ENCODE measurements at regions not wholly inside any gene's neighbourhood (a gene's known extent, or its start where the extent isn't known, plus 50 kb on each side); places are given as distances from the start of the nearest gene placed in this dataset.

DNA sequence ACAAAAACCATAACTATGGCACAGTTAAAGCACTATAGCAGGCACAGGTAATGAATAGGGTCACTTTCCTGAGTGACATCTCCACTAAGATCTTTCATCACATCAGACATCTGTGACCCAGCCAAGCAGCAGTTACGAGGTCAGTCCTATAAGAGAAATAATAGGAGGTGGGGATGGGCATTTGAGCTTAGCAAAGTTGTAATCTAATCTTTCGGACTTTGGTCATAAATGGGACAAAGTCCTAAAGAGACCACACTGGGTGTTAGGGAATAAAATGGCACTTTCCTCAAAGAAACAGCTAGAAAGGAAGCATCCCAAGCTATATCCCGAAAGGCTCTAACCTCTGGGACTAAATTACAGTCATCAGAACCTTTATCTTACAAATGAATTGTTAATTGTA lies 432.2 kb downstream of the PIK3R1 start:
- in situ Hi-C loops (cut with HindIII; ENCODE audit: low sequenced_read_pairs): no loop called here

DNA sequence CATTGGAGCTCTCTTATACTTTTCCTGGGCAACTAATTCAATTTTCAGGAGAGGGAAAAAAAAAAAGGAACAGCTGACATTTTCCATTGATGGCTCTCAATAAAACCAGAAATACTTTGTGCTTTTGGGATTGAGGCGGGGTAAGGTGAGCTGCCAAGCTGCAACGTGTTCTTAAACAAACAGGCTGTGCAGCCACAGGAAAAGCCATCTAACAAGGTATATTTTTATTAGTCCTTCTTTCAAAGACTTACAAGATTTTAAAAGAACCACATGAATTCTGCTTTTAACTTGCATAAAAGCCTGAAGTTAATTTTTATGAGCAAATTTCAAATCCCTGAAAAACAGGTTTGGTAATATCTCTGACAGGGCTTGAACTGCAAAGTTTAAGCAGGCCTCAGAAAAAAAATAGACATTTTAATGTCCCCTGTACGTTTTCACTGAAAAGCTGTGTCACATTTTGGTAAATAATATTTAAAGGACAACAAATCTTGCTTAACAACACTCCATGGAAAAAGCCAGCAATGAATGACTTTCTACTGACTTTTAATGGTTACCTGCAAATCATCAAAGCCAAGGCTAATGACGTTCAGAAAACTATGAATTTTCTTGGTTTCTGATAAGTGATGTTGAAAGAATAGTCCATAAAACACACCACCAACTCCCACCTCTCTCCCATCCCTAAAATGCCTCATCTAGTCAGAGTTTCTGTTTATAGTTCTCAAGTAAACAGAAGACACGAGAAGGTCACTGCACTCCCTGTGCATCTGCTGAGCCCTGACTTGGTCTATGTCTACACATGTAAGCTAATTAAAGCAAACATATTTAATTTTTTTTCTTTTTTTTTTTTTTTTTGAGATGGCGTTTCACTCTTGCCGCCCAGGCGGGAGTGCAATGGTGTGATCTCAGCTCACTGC lies 433.6 kb downstream of the PIK3R1 start:
- in situ Hi-C loops (cut with HindIII; ENCODE audit: low sequenced_read_pairs): no loop called here

DNA sequence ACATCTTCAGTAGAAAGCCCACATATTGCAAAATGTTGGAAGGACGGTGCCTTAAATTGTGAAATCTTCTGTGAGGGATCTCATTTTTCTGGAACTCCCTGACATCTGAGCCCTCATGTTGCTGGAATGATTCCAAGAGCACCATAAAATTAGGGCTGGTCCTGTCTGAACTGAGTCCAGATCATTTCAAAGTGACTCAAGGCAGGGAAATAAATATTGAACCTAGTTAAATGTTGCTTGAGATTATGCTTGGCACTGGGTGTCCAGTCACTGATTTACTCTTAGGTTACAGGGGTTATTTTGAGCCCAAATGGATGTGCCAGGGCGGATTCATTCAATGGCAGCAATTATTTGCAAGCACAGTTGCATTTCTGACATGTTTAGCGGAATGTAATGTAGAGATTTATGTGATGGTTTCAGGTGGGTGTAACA lies 437.0 kb downstream of the PIK3R1 start:
- in situ Hi-C loops (cut with HindIII; ENCODE audit: low sequenced_read_pairs): no loop called here

DNA sequence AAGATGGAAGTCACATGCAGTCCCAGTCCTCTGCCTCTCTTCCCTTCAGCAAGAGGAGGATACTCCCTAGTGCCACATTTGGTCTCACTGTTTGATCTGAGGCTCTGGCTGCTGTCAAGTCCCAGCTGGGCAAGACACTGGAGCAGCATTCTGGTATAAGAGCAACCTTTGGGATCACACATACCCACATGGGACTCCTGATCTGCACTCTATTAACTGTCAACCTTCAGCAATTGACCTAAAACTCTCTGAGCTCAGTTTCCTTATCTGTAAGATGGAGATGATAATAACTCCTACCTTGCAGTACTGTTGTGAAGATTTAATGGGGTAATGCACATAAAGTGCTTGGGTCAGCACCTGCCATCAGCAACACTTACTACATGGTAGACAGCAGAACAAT lies 437.9 kb downstream of the PIK3R1 start:
- in situ Hi-C loops (cut with HindIII; ENCODE audit: low sequenced_read_pairs): no loop called here

DNA sequence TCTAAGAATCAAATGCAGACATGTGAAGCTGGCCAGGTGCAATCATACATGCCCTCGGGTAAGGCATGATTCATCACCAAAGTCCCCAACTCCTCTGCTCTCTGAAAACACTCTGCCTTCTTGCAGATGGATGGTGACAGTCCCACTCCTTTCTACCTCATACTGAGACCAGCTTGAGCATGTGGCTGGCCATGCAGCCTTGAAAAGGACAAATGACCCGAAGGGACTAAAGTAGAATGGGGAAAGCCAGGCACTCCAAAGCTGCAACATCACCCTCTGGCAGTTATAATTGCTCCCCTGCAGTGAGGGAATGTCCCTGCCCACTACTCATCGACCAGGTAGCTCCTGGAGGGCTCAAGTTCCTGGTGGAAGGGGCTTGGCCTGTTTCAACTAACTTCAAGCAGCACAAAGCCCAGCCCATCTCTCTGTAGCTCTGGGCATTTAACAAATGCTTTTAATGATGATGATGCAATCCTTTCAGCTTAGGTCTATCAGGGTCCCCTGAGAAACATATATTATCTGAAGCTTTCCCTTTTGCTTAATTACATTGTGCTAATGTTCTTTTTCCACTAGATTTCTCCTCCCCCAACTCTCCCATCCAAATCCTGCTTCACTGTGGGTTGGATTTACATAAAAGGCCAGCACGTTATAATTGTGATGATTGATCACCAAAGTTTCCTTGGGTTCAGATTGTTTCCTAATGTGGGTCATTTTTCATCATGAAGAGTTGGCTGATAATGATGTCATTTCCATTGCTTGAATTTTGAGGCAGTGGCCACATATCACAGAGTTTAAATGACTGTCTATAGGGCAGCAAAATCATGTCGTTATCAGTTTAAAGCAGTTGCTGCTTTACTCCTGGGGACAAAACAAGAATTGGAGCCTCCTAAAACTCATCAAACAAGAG lies 436.5 kb upstream of the SLC30A5 start:
- in situ Hi-C loops (cut with HindIII; ENCODE audit: low sequenced_read_pairs): no loop called here

DNA sequence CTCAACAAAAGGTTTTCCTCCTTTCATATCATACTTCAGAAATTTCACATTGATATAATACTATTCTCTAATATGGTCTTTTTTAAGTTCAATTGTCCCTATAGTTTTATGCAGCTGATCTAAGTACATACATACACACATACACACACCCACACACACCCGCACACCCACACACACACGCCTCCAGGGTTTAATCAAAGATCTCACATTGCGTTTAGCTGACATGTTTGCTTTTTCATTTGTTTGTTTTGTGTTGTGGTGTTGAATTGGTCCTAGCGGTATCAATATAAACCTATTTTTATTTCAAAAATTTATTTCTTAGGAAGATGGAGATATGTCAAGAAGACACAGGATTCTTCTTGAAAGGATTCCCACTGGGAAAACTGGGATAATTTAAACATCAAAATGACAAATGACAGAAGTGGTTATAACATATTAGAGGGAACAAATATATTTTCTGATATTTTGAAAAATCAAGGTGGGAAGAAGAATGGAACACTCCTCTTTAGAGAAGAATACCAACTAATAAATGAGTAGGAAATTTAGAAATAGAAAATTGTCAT lies 434.9 kb upstream of the SLC30A5 start:
- in situ Hi-C loops (cut with HindIII; ENCODE audit: low sequenced_read_pairs): no loop called here

DNA sequence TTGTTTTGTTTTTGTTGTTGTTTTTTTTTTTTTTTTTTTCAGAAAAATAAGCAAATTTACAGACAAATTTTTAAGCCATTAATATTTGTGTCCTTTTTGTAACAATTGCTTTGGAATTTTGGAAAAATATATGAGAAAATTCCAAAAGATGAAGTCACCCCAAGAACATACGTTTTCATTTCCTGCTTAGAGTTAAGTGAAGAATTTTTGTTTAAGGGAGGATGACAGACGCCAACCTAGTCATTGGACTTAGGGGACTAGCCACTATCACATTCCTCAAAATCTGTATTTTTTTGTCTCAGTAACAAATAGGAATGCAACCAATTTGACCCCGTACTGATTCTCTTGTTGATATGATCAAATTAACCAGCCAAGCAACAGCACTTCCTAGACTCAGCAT lies 433.9 kb upstream of the SLC30A5 start:
- in situ Hi-C loops (cut with HindIII; ENCODE audit: low sequenced_read_pairs): no loop called here

DNA sequence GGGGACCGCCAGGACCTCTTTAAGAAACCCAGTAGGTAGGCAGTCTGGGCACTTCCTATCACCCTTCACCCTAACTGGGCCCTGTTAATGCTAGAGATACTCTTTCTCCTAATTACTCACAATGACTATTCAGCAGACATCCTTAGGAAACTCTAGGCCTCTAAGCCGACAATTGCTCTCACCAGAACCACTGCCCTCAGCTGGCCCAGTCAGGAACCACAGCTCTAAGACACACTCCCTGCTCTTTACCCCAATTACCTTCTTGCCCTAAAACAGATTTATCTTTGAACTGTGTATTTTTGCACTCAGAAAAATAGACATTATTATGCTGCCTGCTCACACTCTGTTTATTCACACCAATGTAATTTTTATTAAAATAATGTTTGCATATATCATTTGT lies 432.6 kb upstream of the SLC30A5 start:
- in situ Hi-C loops (cut with HindIII; ENCODE audit: low sequenced_read_pairs): no loop called here

DNA sequence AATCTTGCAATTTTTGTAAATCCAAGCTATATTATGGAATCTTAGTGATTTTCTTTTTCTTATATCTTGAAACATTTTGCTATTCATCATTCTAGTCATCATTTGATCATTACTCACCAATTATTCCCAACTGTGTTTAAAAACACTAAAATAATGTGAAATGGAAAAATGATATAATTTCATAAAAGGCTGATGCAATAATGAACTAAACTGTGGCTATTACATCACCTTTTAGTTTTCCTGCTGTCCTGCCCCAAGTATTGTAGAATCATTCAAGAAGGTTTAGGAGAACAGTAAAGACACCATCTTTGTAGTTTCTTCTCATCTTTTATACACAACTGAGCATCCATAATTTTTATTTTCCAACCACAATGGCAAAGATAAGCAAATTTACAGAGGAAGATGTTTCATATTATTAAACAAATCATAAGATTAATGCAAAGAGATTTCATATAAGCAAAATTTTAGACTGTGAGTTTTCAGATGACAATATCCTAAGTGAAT lies 431.0 kb upstream of the SLC30A5 start:
- in situ Hi-C loops (cut with HindIII; ENCODE audit: low sequenced_read_pairs): no loop called here

DNA sequence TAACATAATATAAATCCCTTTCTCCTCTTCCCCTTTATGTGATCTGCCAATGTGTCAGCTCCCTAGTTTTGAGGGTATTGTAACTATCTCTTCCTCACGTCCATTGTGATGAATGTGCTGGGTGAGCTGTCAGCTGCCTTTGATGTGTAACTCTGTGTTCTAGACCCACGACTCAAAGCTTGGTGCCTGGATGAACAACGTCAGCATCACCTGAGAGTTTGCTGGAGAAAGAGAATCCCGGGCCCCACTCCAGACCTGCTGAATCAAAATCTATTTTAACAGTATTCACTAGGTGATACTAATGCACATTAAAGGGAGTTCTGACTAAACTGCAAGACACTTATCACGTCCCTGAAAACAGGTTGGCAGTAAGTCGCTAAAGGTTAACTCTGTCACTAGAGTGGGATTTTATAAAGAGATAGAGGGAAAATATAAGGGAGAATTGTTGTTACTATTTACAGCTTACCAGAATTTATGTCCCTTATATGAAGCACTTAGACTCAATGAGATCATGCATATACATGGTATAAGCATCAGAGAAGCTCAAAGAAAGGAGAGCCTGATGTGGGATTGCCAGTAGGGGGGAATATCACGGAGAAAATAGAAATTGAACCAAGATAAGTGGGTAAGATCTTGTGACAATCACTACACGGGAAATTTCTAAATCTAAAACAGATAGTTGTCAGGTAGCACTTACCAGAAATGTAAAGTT lies 423.8 kb upstream of the SLC30A5 start:
- in situ Hi-C loops (cut with HindIII; ENCODE audit: low sequenced_read_pairs): no loop called here

DNA sequence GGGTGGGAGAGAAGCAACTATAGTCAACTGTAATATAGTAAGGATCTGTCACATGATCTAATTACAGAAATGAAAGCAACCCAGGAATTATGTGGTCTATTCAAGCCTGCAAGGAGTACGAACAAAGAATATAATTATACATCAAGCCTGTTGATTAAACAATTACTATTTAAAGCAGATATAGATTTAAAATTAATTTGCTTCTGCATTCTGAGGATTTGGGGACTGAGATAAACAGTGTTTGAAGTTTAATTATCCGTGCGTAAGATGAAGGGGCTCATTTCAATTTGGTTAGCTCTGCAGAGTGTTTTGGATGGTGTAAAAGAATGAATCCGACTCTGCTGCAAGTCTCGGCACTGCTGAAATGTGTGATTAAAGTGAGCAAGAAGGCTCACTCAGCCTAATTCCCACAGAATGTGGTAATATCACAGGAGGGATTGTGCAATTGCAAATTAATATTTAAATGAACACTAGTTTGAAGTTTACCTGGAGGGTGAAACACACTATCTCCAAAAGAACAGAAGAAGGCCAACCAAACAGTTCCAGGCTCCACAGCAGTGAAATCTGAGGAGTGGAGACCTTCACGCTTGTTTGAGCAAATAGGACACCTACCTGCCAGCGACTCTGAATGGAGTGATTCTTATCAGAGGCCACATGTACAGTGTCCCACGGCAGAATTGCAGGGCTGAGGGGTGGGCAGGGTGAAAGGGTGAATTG lies 420.6 kb upstream of the SLC30A5 start:
- in situ Hi-C loops (cut with HindIII; ENCODE audit: low sequenced_read_pairs): no loop called here

DNA sequence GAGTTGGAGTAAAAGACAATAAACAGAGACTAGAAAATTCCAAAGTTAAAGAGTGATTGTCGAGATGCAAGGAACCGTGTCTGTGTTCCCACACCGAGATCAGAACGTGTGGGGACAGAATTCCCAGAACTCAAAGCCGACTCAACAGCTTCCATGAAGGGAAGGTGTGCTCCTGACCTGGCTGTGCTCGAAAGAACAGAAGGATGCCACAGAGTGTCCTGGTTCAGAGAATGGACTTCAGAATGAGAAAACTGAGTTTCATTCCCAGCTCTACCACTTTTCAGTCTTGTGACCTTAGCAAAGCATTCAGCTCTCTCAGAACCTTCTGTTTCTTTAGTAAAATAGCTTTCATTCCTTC lies 420.0 kb upstream of the SLC30A5 start:
- in situ Hi-C loops (cut with HindIII; ENCODE audit: low sequenced_read_pairs): no loop called here

DNA sequence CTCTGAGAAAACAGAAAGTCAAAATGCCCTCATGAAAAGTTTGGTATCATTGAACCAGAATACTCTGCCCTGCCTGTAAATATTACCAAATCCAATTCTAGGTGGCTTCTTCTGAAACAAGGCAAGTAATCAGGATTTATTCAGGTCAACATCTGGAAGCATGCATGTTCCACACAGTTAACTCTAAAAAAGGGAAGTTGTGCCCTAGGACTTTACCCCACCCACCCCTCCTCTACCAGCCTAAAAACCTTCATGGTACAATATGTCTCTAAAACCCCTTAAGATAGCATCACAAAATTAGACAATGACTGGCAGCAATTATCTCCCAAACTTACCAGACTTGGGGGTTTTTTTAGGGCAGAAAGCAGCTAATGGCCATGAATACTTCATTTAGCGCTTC lies 414.8 kb upstream of the SLC30A5 start:
- in situ Hi-C loops (cut with HindIII; ENCODE audit: low sequenced_read_pairs): no loop called here

DNA sequence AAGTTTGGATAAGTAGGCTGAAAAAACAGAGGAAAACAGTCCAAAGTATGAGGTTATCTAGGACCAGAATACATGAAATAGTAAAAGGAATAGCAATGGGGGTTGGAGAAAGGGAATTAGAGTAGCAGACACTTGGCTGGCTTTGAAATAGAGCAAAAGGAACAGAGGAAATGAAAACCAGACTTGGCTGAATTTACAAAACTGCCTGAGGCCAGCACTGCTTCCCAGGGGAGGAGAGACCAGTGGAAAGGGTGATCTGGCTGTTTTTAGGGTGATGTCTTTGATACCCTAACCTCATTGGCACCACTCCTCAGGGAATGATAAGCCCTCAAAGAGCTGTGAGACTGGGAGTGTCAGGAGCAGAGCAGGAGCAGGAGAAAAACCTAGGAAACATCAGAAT lies 413.4 kb upstream of the SLC30A5 start:
- in situ Hi-C loops (cut with HindIII; ENCODE audit: low sequenced_read_pairs): no loop called here

DNA sequence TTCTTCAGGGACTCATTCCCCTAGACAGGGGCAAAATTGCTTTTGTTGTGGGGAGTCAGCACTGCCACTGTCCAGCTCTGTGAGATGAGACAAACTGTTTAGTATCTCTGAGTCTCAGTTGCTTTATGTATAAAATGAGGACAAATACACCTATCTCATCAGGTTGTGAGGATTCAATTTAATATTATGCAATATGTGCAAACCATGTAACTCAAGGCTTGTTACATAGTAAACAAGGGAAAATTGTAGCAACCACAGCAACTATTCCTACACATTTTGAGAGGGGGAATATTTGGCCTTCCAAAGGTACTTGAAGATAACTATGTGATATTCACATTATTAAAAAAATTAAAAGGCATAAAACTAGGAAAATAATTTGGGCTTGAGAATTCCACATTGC lies 411.9 kb upstream of the SLC30A5 start:
- in situ Hi-C loops (cut with HindIII; ENCODE audit: low sequenced_read_pairs): no loop called here

DNA sequence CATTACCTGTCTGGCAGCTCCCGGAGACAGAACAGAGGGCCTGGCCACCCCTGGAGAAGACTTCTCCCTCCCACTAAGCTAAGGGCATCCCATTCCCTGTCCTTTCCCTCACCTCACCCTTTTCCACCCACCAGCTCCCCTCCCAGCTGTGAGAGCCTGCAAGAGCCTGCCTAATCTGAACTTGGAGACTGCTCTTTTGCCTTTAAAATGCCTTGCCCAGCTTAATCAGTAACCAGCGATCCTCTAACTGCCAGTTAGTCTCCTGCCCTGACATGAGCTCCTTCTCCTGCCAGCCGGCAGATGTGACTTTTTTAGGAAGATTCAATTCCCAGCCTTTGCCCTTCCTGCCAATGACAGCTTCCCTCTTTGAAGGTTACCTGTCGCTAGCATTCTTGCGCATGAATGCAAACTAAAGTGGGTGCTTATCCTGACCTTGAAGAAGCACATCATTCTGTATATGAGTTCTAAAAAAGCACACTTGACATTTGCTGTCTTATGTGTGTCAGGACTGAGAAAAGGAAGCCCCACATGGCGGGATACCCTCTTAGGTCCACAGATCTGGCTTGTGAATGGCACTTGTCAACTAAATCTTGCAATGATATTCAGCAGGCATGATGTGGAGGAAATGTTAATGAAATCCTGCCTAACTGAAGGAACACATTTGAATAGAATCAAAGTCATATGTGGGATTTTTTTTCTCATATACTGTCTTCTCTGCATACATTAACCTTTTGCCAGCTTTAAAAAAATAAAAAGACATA lies 411.2 kb upstream of the SLC30A5 start:
- in situ Hi-C loops (cut with HindIII; ENCODE audit: low sequenced_read_pairs): no loop called here

DNA sequence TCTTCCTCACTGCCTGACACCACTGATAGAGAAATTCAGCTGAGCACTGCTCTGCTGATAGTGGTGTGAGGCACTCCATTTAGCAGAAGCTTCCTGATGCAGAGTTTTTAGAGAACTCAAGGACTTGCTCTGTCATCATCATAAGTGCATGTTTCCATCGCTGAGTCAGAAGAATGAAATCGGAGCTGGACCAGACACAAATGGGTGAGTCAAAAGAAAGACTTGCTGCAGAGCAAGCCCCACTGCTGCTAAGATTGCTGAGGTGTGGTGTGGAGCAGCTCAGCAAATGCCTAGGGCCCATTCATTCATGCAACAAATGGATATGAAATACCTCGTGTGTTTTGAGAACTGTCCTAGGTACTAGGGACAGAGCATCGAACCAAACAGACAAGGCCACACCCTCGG lies 410.2 kb upstream of the SLC30A5 start:
- in situ Hi-C loops (cut with HindIII; ENCODE audit: low sequenced_read_pairs): no loop called here

DNA sequence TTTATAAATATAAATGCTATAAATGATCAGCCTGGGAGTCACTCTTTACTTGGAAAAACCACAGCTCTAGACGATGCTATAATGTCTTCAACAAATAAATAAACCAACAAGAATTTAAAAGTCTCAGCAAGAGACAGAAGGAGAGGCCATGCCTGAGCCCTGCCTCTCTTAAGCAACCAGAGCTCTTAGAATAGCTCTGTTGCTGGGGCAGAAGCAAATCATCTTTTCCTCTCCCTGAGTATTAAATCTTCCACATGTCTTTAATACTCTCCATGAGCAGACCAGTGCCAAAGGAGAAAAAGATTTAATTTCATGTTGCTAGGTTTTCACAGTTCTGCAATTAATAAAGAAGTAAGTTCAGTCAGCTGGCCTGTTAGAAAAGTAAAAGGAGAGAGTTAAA lies 408.0 kb upstream of the SLC30A5 start:
- in situ Hi-C loops (cut with HindIII; ENCODE audit: low sequenced_read_pairs): no loop called here

DNA sequence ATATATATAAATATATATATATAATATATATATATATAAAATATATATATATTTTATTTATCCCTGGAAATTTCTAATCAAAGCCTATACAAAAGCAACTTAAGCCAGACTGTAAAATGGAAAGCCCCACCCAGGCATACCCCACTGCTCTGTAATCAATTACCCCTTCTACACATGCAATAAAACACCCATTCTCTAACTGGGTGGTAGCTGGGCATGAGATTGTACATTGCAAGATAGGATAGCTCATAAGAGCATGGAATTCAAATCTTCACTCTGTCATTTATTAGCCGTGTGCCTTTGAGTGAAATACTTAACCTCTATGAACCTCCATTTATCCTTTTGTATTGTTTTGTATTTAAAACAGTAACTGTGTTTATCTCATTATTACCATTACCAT lies 405.3 kb upstream of the SLC30A5 start:
- in situ Hi-C loops (cut with HindIII; ENCODE audit: low sequenced_read_pairs): no loop called here
